ENCODE measurements at regions not wholly inside any gene's neighbourhood (a gene's known extent, or its start where the extent isn't known, plus 50 kb on each side); places are given as distances from the start of the nearest gene placed in this dataset.

DNA sequence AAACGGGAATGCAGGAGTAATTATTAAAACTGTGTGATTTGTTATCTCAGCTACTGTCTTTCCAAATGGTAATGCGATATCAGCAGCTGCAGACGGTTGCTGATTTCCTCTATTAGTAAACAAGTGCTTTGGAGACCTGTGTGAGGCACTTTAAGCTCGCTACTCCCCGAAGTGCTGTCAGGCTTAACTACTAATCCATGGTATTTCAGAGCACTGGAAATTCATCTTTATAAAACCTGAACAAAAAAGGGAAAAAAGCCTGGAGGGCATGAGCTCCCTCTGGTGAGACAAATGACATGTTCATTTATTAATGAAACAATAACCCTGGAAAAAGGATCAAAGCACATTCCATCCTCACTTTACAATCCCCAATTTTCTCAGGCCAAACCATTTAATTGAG, 143.6 kb upstream of the OTX2 start:
- TF ChIP-seq, protein P1, sequence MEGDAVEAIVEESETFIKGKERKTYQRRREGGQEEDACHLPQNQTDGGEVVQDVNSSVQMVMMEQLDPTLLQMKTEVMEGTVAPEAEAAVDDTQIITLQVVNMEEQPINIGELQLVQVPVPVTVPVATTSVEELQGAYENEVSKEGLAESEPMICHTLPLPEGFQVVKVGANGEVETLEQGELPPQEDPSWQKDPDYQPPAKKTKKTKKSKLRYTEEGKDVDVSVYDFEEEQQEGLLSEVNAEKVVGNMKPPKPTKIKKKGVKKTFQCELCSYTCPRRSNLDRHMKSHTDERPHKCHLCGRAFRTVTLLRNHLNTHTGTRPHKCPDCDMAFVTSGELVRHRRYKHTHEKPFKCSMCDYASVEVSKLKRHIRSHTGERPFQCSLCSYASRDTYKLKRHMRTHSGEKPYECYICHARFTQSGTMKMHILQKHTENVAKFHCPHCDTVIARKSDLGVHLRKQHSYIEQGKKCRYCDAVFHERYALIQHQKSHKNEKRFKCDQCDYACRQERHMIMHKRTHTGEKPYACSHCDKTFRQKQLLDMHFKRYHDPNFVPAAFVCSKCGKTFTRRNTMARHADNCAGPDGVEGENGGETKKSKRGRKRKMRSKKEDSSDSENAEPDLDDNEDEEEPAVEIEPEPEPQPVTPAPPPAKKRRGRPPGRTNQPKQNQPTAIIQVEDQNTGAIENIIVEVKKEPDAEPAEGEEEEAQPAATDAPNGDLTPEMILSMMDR (optimal IDR thresholded peaks at IDR 0.05 in 1 of 3, IDR thresholded peaks at IDR 0.05 in 1 of 3, conservative IDR thresholded peaks at IDR 0.05 in 1 of 3; ENCODE audit: extremely low read depth in 1 of 3, insufficient read depth in 2 of 3, low read length in 3 of 3): no peak
- TF ChIP-seq EZH2 (IDR thresholded peaks at IDR 0.05; ENCODE audit: low read length): no peak

All from keratinocyte (primary cell).